Testis (tissue), 2 donors: ENCODE measurements at regions not wholly inside any gene's neighbourhood (a gene's known extent, or its start where the extent isn't known, plus 50 kb on each side); places are given as distances from the start of the nearest gene placed in this dataset.

ENCODE experiments used
- DNase-seq: peaks from one replicate; pipeline ENCODE4 v3.0.0-alpha.2; 2019
- H3K27ac ChIP-seq, 2 donors: fragments of 200-600 bp; sonication (generic); one replicate each; pipeline ENCODE4 v1.5.1; 2019
- H3K27me3 ChIP-seq: fragments of 200-600 bp; sonication (generic); one replicate; pipeline ENCODE4 v1.5.1; 2019
- H3K36me3 ChIP-seq: fragments of 200-600 bp; sonication (generic); one replicate; pipeline ENCODE4 v1.5.1; 2017; ENCODE audit warnings: low read depth; ENCODE audit errors: missing control alignments
- H3K4me1 ChIP-seq: fragments of 200-600 bp; sonication (generic); one replicate; pipeline ENCODE4 v1.5.1; 2019
- H3K4me3 ChIP-seq, 2 donors: fragments of 200-600 bp; sonication (generic); one replicate each; pipeline ENCODE4 v1.5.1; 2017 to 2019
- H3K9me3 ChIP-seq: fragments of 200-600 bp; sonication (generic); one replicate; pipeline ENCODE4 v1.5.1; 2017
- CTCF ChIP-seq, 3 experiments: fragments of 450-650 bp in 2 of 3; fragments of 200-600 bp in 1 of 3; sonication (generic) in 1 of 3; IDR thresholded peaks; one replicate each; pipeline ENCODE4 v1.5.1; 2016 to 2019; ENCODE audit warnings: antibody characterized with exemption in 3 of 3, mild to moderate bottlenecking in 2 of 3, moderate library complexity in 1 of 3
- POLR2A ChIP-seq: fragments of 450-650 bp; IDR thresholded peaks from one replicate; pipeline ENCODE4 v1.6.1; 2017; ENCODE audit warnings: antibody characterized with exemption, mild to moderate bottlenecking, moderate library complexity
- WGBS, 2 donors: methylation state at CpG; one replicate each; pipeline ENCODE4 v1.1.5; 2018; 5-methylcytosine and 5-hydroxymethylcytosine counted together
- intact Hi-C: fragments of 100-400 bp; cut with DNase I; formaldehyde crosslinking; loops from one replicate; pipeline ENCODE4 v1.15.1; 2023; ENCODE audit warnings: low total_unique reads

DNA sequence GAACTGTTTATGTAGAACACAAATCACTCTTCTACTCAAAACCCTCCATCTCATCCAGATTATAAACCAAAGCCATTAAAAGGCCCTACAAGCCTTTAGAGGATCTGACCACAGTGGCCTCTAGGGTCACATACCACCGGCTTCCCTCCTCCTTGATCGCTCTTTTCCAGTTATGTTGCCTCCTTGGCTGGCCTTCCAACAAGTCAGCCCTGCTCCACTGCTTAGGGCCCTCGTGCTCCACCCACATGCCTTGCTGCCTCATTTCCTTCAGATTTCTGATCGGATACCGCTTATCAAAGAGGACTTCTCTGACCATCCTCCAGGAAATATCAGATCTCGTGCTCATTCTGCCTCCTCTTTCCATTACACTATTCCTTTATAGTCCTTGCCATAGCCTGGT lies 139.4 kb upstream of the RAI14 start:
- Histone ChIP-seq H3K4me1 (peaks cover 3% of the 10 kb centered on the region), H3K27me3 (no peaks in the 10 kb centered on the region), H3K27ac (no peak overlapping the region), H3K9me3 (no peaks in the 10 kb centered on the region), H3K4me3 (no peak overlapping the region), H3K36me3 (no peaks in the 10 kb centered on the region)
- intact Hi-C loops: no loop called here
- WGBS, 2 donors: 91 to 93% methylated on average over 6 of the region's 6 CpGs
- TF ChIP-seq CTCF (IDR thresholded peaks at IDR 0.05) (no peak), POLR2A (no peak)
- no peak for DNase-seq

GRCh38 chr5:34517249-34517648 lies 138.9 kb upstream of the RAI14 start:
- DNase-seq: no peak
- no peak for TF ChIP-seq POLR2A
- TF ChIP-seq CTCF (IDR thresholded peaks at IDR 0.05): no peak
- intact Hi-C loops: no loop called here
- Histone ChIP-seq H3K4me3 (no peak overlapping the region), H3K36me3 (no peaks in the 10 kb centered on the region), H3K27me3 (no peaks in the 10 kb centered on the region), H3K4me1 (peaks cover 6% of the 10 kb centered on the region), H3K9me3 (no peaks in the 10 kb centered on the region), H3K27ac (no peak overlapping the region)
- WGBS, 2 donors: 58 to 92% methylated on average over 2 of the region's 2 CpGs

DNA sequence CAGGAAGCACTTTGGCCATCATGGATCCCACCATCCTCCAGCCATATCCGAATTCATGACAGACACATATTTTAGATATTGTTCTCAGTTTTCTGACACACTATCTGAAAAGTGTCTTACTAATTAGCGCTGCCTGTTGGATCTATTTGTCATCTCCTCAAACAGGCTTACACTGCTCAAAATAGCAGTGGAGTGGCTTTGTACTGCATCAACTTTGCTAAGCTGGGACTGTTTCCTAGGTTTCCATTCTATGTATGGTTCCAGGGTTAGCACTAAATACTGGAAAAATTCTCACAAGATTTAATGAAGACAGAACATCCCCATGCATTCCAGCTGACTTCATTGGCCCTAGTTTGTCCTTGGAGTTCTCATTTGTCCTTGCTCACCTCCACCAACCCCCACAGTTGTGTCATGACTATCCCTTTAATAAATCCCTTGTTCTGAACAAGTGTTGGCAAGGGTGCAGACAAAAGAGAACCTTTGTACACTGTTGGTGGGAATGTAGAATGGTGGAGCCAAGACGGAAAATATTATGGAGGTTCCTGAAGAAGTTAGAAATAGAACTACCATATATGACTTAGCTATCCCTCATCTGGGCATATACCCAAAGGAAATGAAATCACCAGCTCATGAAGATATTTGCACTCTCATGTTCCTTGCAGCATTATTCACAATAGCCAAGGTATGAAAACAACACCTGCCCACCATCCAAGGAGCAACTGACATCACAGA lies 136.5 kb upstream of the RAI14 start:
- intact Hi-C loops: no loop called here
- Histone ChIP-seq H3K27me3 (no peaks in the 10 kb centered on the region), H3K27ac (no peak overlapping the region), H3K36me3 (no peaks in the 10 kb centered on the region), H3K9me3 (no peaks in the 10 kb centered on the region), H3K4me3 (no peak overlapping the region), H3K4me1 (peaks cover 6% of the 10 kb centered on the region)
- TF ChIP-seq POLR2A: no peak
- no peak for TF ChIP-seq CTCF (IDR thresholded peaks at IDR 0.05)
- no peak for DNase-seq
- WGBS, 2 donors: 27 to 49% methylated on average over 3 of the region's 3 CpGs

- Histone ChIP-seq H3K36me3 (no peaks in the 10 kb centered on the region), H3K4me1 (peaks cover 6% of the 10 kb centered on the region), H3K4me3 (no peak overlapping the region), H3K9me3 (no peaks in the 10 kb centered on the region), H3K27me3 (no peaks in the 10 kb centered on the region), H3K27ac (no peak overlapping the region)
- intact Hi-C loops: no loop called here
- no peak for TF ChIP-seq CTCF (IDR thresholded peaks at IDR 0.05)
- TF ChIP-seq POLR2A: no peak
- WGBS, 2 donors: 77 to 78% methylated on average over 8 of the region's 8 CpGs
- DNase-seq: no peak
Measured at GRCh38 chr5:34521628-34522290, 134.4 kb upstream of the RAI14 start.
